ENCODE measurements at regions not wholly inside any gene's neighbourhood (a gene's known extent, or its start where the extent isn't known, plus 50 kb on each side); places are given as distances from the start of the nearest gene placed in this dataset.
A peak's percentile ranks its signal among the peaks of the same experiment; 100 is the strongest.

GRCh38 chr2:64808754-64809153 is 155.0 kb upstream of the SERTAD2 start:
- no TSS peak for BruUV-seq (replicated peaks)
- TF ChIP-seq CTCF (conservative IDR thresholded peaks at IDR 0.05; ENCODE audit: low read depth, low read length): no peak
- TF ChIP-seq RCOR1 (IDR thresholded peaks at IDR 0.05; ENCODE audit: insufficient replicate concordance, low read length): no peak
- TF ChIP-seq USF2 (IDR thresholded peaks at IDR 0.05; ENCODE audit: low read depth, low read length): no peak
- TF ChIP-seq NFE2L2 (IDR thresholded peaks at IDR 0.05; ENCODE audit: low read depth, low read length): no peak
- TF ChIP-seq ELK1 (IDR thresholded peaks at IDR 0.05; ENCODE audit: borderline replicate concordance, low read depth, low read length): no peak
- no peak for TF ChIP-seq RFX5 (IDR thresholded peaks at IDR 0.05; ENCODE audit: low read depth, low read length)
- TF ChIP-seq CEBPB (IDR thresholded peaks at IDR 0.05; ENCODE audit: low read depth, low read length): no peak
- no peak for TF ChIP-seq POLR2A (IDR thresholded peaks at IDR 0.05; ENCODE audit: low read depth, low read length)
- TF ChIP-seq RAD21 (IDR thresholded peaks at IDR 0.05; ENCODE audit: low read length): no peak
- TF ChIP-seq CHD1 (IDR thresholded peaks at IDR 0.05; ENCODE audit: low read depth, low read length): no peak
- Histone ChIP-seq H3K9ac (ENCODE audit: low read depth, low read length) (no peak overlapping the region), H2BK20ac (ENCODE audit: low read depth, low read length) (peak overlapping the region; percentile 93; the same call in 1 of the 2 replicates), H4K8ac (ENCODE audit: low read depth in 2 of 2, low read length in 2 of 2) (peak overlapping the region in 1 of 2 experiments; percentile 94; a peak in 2 of 4 replicates), H2BK5ac (ENCODE audit: low read depth, low read length, poor library complexity, severe bottlenecking) (no peak overlapping the region), H3K27ac (ENCODE audit: insufficient read depth, low read length) (no peak overlapping the region), H2BK120ac (ENCODE audit: low read depth, low read length) (peak overlapping the region; percentile 96), H3K18ac (ENCODE audit: low read depth, low read length) (no peak overlapping the region; the same call in 1 of the 2 replicates), H2AK9ac (replicated peaks; ENCODE audit: low read depth, low read length, poor library complexity) (no peak overlapping the region), H3K36me3 (ENCODE audit: control insufficient read depth, insufficient read depth, low read length) (no peaks in the 10 kb centered on the region), H2BK15ac (ENCODE audit: low read depth, low read length) (peak overlapping the region; percentile 71; the same call in 2 of the 3 replicates), H2AFZ (replicated peaks; ENCODE audit: low read length, poor library complexity) (no peak overlapping the region), H3K14ac (replicated peaks; ENCODE audit: low read depth, low read length) (0 out of 2 replicates have a peak overlapping the region, but pooled peaks have one; percentile 95), H3K9me1 (ENCODE audit: insufficient read depth, low read length) (peaks cover 9% of the 10 kb centered on the region), H4K5ac (ENCODE audit: low read depth, low read length) (peak overlapping the region; percentile 12; the same call in 1 of the 2 replicates), H3K4ac (ENCODE audit: low read depth, low read length) (peak overlapping the region; percentile 92), H3K4me2 (ENCODE audit: low read depth, low read length) (no peak overlapping the region), H3K9me3 (ENCODE audit: control insufficient read depth, insufficient read depth, low read length) (no peaks in the 10 kb centered on the region), H4K91ac (ENCODE audit: insufficient read depth, low read depth, low read length) (peak overlapping the region; percentile 71), H3K27me3 (ENCODE audit: control insufficient read depth, insufficient read depth, low read length) (no peaks in the 10 kb centered on the region), H3K79me1 (ENCODE audit: low read depth in 1 of 2, low read length in 2 of 2) (no peaks in the 10 kb centered on the region), H3K23ac (ENCODE audit: low read depth, low read length) (no peak overlapping the region), H3K4me1 (ENCODE audit: control insufficient read depth, insufficient read depth, low read length) (peaks cover 12% of the 10 kb centered on the region), H3K56ac (ENCODE audit: extremely low read depth, insufficient read depth, low read length) (no peak overlapping the region), H3K4me3 (ENCODE audit: insufficient read depth, low read depth, low read length) (no peak overlapping the region), H2AK5ac (ENCODE audit: low read depth, low read length) (peak overlapping the region; percentile 66), H4K20me1 (ENCODE audit: insufficient read depth, low read length) (no peaks in the 10 kb centered on the region)
- dilution Hi-C loops (cut with HindIII; ENCODE audit: low sequenced_read_pairs, unreplicated experiment) (no loop called here), intact Hi-C loops (cut with micrococcal nuclease) (loop anchor here (5.0 kb wide), 3 partner anchors 41 to 56 kb away; no protein-coding TSS in a partner anchor), in situ Hi-C loops (cut with MboI; ENCODE audit: low sequenced_read_pairs) (no loop called here)
- WGBS, 2 experiments (ENCODE audit: extremely low coverage in 2 of 2, insufficient read length in 1 of 2): no CpG with 5 or more reads among the region's 2 CpGs
- ATAC-seq (ENCODE audit: low read depth) (no peak), DNase-seq (no peak)
- POLR2A ChIA-PET (ENCODE audit: unreplicated experiment): no interaction called here
- CTCF ChIA-PET: interaction anchor here (1.2 kb wide), 1 partner anchor 23 kb away, joined by 3 read pairs; no protein-coding TSS in a partner anchor

All from IMR-90 (cell line).